ENCODE measurements at regions not wholly inside any gene's neighbourhood (a gene's known extent, or its start where the extent isn't known, plus 50 kb on each side); places are given as distances from the start of the nearest gene placed in this dataset.

- TF ChIP-seq GATA2 (IDR thresholded peaks at IDR 0.05; ENCODE audit: low read depth, low read length): no peak
- no peak for TF ChIP-seq GATA3 (IDR thresholded peaks at IDR 0.05; ENCODE audit: low read depth, low read length)
These were observed 267.4 kb upstream of the THBS1 start for GRCh38 chr15:39313467-39313866.

Data from SH-SY5Y (cell line).